A673 (cell line): ENCODE measurements at regions not wholly inside any gene's neighbourhood (a gene's known extent, or its start where the extent isn't known, plus 50 kb on each side); places are given as distances from the start of the nearest gene placed in this dataset.

Experiments
- CTCF ChIP-seq: fragments of 300-800, 200-600 bp; sonication (generic); conservative IDR thresholded peaks from 2 replicates; pipeline ENCODE4 v1.5.1; 2017; ENCODE audit warnings: low read depth, mild to moderate bottlenecking, antibody characterized with exemption, low read length, moderate library complexity, mixed read lengths
- EZH2 ChIP-seq: fragments of 200-600 bp; sonication (generic); IDR thresholded peaks from 2 replicates; pipeline ENCODE4 v1.6.1; 2017; ENCODE audit warnings: borderline replicate concordance, low read depth, mild to moderate bottlenecking, mixed read lengths, antibody characterized with exemption, low read length; ENCODE audit not compliant: poor library complexity, severe bottlenecking

GRCh38 chr1:78255846-78256245, 210.1 kb downstream of the GIPC2 start:
- no peak for TF ChIP-seq EZH2
- no peak for TF ChIP-seq CTCF
